Trophoblast cell (in vitro differentiated cells and primary cell): ENCODE measurements at regions not wholly inside any gene's neighbourhood (a gene's known extent, or its start where the extent isn't known, plus 50 kb on each side); places are given as distances from the start of the nearest gene placed in this dataset.
A peak's percentile ranks its signal among the peaks of the same experiment; 100 is the strongest.

Experiments used
- DNase-seq, 2 donors: peaks; one replicate each; pipeline ENCODE4 v3.0.0-alpha.2; 2016
- H2AFZ ChIP-seq: 2 replicates; pipeline ENCODE4 v1.6.1; 2013; ENCODE audit warnings: low read length, moderate library complexity, mild to moderate bottlenecking; ENCODE audit not compliant: insufficient read depth, poor library complexity
- H2AK5ac ChIP-seq: 2 replicates; pipeline ENCODE4 v1.6.1; 2013; ENCODE audit warnings: mild to moderate bottlenecking, low read length
- H2BK120ac ChIP-seq: 2 replicates; pipeline ENCODE4 v1.6.1; 2013; ENCODE audit warnings: low read length, mild to moderate bottlenecking, moderate library complexity; ENCODE audit not compliant: insufficient read depth, poor library complexity
- H2BK12ac ChIP-seq: 2 replicates; pipeline ENCODE4 v1.6.1; 2013; ENCODE audit warnings: mild to moderate bottlenecking, low read length, moderate library complexity
- H2BK5ac ChIP-seq: 2 replicates; pipeline ENCODE4 v1.6.1; 2013; ENCODE audit warnings: low read length, low read depth, moderate library complexity, mild to moderate bottlenecking; ENCODE audit not compliant: poor library complexity
- H3K14ac ChIP-seq: 2 replicates; pipeline ENCODE4 v1.6.1; 2013; ENCODE audit warnings: mild to moderate bottlenecking, low read length
- H3K18ac ChIP-seq: 2 replicates; pipeline ENCODE4 v1.6.1; 2013; ENCODE audit warnings: mild to moderate bottlenecking, low read length
- H3K23ac ChIP-seq: 2 replicates; pipeline ENCODE4 v1.6.1; 2013; ENCODE audit warnings: low read length
- H3K27ac ChIP-seq: 2 replicates; pipeline ENCODE4 v1.5.1; 2013; ENCODE audit warnings: low read depth, mild to moderate bottlenecking, inconsistent platforms, low read length, moderate library complexity
- H3K27me3 ChIP-seq: 2 replicates; pipeline ENCODE4 v1.6.1; 2013; ENCODE audit warnings: inconsistent platforms, mild to moderate bottlenecking, low read length, moderate library complexity; ENCODE audit not compliant: insufficient read depth
- H3K36me3 ChIP-seq, 2 experiments: 1 replicate in 1 of 2; 2 replicates in 1 of 2; pipeline ENCODE4 v1.6.1; 2013; ENCODE audit warnings: low read length in 2 of 2, mild to moderate bottlenecking in 2 of 2, moderate library complexity in 1 of 2; ENCODE audit not compliant: insufficient read depth in 2 of 2, control insufficient read depth in 1 of 2
- H3K4ac ChIP-seq: 2 replicates; pipeline ENCODE4 v1.6.1; 2013; ENCODE audit warnings: low read depth, mild to moderate bottlenecking, low read length, moderate library complexity
- H3K4me1 ChIP-seq, 2 experiments: 1 replicate in 1 of 2; 2 replicates in 1 of 2; pipeline ENCODE4 v1.6.1; 2013; ENCODE audit warnings: low read length in 2 of 2, mild to moderate bottlenecking in 2 of 2, moderate library complexity in 1 of 2; ENCODE audit not compliant: insufficient read depth in 2 of 2, control insufficient read depth in 1 of 2
- H3K4me2 ChIP-seq: 2 replicates; pipeline ENCODE4 v1.6.1; 2013; ENCODE audit warnings: inconsistent platforms, mild to moderate bottlenecking, low read length, moderate library complexity
- H3K4me3 ChIP-seq: 2 replicates; pipeline ENCODE4 v1.5.1; 2013; ENCODE audit warnings: mild to moderate bottlenecking, low read depth, low read length, inconsistent platforms
- H3K79me1 ChIP-seq: one replicate; pipeline ENCODE4 v1.6.1; 2013; ENCODE audit warnings: low read length
- H3K79me2 ChIP-seq: 2 replicates; pipeline ENCODE4 v1.6.1; 2013; ENCODE audit warnings: low read length, mild to moderate bottlenecking; ENCODE audit not compliant: control insufficient read depth, insufficient read depth, poor library complexity
- H3K9ac ChIP-seq: 2 replicates; pipeline ENCODE4 v1.6.1; 2013; ENCODE audit warnings: mild to moderate bottlenecking, low read length
- H3K9me3 ChIP-seq: 2 replicates; pipeline ENCODE4 v1.6.1; 2013; ENCODE audit warnings: low read depth, mild to moderate bottlenecking, control low read depth, inconsistent platforms, low read length; ENCODE audit not compliant: insufficient read depth
- H4K12ac ChIP-seq: 2 replicates; pipeline ENCODE4 v1.6.1; 2013; ENCODE audit warnings: low read depth, mild to moderate bottlenecking, low read length, moderate library complexity
- H4K8ac ChIP-seq: 2 replicates; pipeline ENCODE4 v1.6.1; 2013; ENCODE audit warnings: low read depth, mild to moderate bottlenecking, low read length, moderate library complexity
- H4K91ac ChIP-seq: one replicate; pipeline ENCODE4 v1.6.1; 2013; ENCODE audit warnings: low read depth, mild to moderate bottlenecking, low read length, moderate library complexity
- WGBS: extraction: QIAGEN DNeasy Blood & Tissue Kit; methylation state at CpG from one replicate; pipeline ENCODE4 v1.1.7; 2013; ENCODE audit warnings: missing lambda C conversion rate; ENCODE audit not compliant: insufficient read length, insufficient coverage; ENCODE audit errors: extremely low coverage; 5-methylcytosine and 5-hydroxymethylcytosine counted together

GRCh38 chr4:11514779-11515419, 86.2 kb upstream of the HS3ST1 start:
- H3K27me3 ChIP-seq: no peaks in the 10 kb centered on the region
- no peak overlapping the region for H4K8ac ChIP-seq
- no peak overlapping the region for H3K18ac ChIP-seq
- H3K9ac ChIP-seq: no peak overlapping the region
- no peaks in the 10 kb centered on the region for H3K9me3 ChIP-seq
- H3K79me2 ChIP-seq: no peaks in the 10 kb centered on the region
- no peak overlapping the region for H2BK120ac ChIP-seq
- WGBS: no CpG with 5 or more reads among the region's 11 CpGs
- peaks cover 3% of the 10 kb centered on the region for H3K79me1 ChIP-seq
- no peak for DNase-seq
- H3K4me3 ChIP-seq: no peak overlapping the region
- H3K23ac ChIP-seq: no peak overlapping the region
- no peak overlapping the region for H2BK5ac ChIP-seq
- H2BK12ac ChIP-seq: no peak overlapping the region
- H4K91ac ChIP-seq: no peak overlapping the region
- no peaks in the 10 kb centered on the region for H3K36me3 ChIP-seq
- no peak overlapping the region for H3K4me2 ChIP-seq
- no peak overlapping the region for H3K27ac ChIP-seq
- H3K4ac ChIP-seq: no peak overlapping the region
- no peak overlapping the region for H2AFZ ChIP-seq
- H3K14ac ChIP-seq: no peak overlapping the region
- H4K12ac ChIP-seq: no peak overlapping the region
- H3K4me1 ChIP-seq: peaks cover 3 to 5% of the 10 kb centered on the region in 2 experiments
- no peak overlapping the region for H2AK5ac ChIP-seq

- Histone ChIP-seq H4K8ac (no peak overlapping the region), H2AK5ac (no peak overlapping the region), H3K4me1 (peaks cover 3 to 5% of the 10 kb centered on the region in 2 experiments), H3K27ac (no peak overlapping the region), H3K18ac (no peak overlapping the region), H2BK120ac (no peak overlapping the region), H2BK12ac (no peak overlapping the region), H3K79me1 (peaks cover 3% of the 10 kb centered on the region), H4K12ac (no peak overlapping the region), H4K91ac (no peak overlapping the region), H3K9me3 (no peaks in the 10 kb centered on the region), H3K14ac (no peak overlapping the region), H3K23ac (no peak overlapping the region), H2BK5ac (no peak overlapping the region), H3K4me2 (no peak overlapping the region), H3K36me3 (no peaks in the 10 kb centered on the region), H3K4me3 (no peak overlapping the region), H3K4ac (no peak overlapping the region), H2AFZ (no peak overlapping the region), H3K79me2 (no peaks in the 10 kb centered on the region), H3K9ac (no peak overlapping the region), H3K27me3 (no peaks in the 10 kb centered on the region)
- no peak for DNase-seq
- no CpG with 5 or more reads among the region's 3 CpGs for WGBS
Measured at GRCh38 chr4:11514003-11514402, 85.3 kb upstream of the HS3ST1 start.

- Histone ChIP-seq H2AK5ac (no peak overlapping the region), H3K14ac (no peak overlapping the region), H2BK12ac (no peak overlapping the region), H3K79me2 (no peaks in the 10 kb centered on the region), H4K12ac (no peak overlapping the region), H3K9me3 (no peaks in the 10 kb centered on the region), H4K91ac (no peak overlapping the region), H3K23ac (no peak overlapping the region), H3K79me1 (peaks cover 3% of the 10 kb centered on the region), H3K9ac (no peak overlapping the region), H4K8ac (no peak overlapping the region), H3K27me3 (no peaks in the 10 kb centered on the region), H3K18ac (no peak overlapping the region), H3K4me3 (no peak overlapping the region), H3K4me2 (no peak overlapping the region), H2BK5ac (no peak overlapping the region), H3K4ac (no peak overlapping the region), H3K4me1 (peaks cover 3 to 5% of the 10 kb centered on the region in 2 experiments), H3K36me3 (no peaks in the 10 kb centered on the region), H2BK120ac (no peak overlapping the region), H3K27ac (no peak overlapping the region), H2AFZ (no peak overlapping the region)
- WGBS: no CpG with 5 or more reads among the region's 1 CpG
- DNase-seq: peak in 1 of 2 donors; percentile 25
Measured at GRCh38 chr4:11512871-11513270, 84.2 kb upstream of the HS3ST1 start.

GRCh38 chr4:11511321-11511720, 82.6 kb upstream of the HS3ST1 start:
- no CpG with 5 or more reads among the region's 3 CpGs for WGBS
- Histone ChIP-seq H3K4me3 (no peak overlapping the region), H3K4me1 (peaks cover 3 to 5% of the 10 kb centered on the region in 2 experiments), H4K12ac (no peak overlapping the region), H2BK5ac (no peak overlapping the region), H2AK5ac (no peak overlapping the region), H4K91ac (no peak overlapping the region), H2BK12ac (no peak overlapping the region), H3K36me3 (no peaks in the 10 kb centered on the region), H3K23ac (no peak overlapping the region), H3K79me1 (peaks cover 3% of the 10 kb centered on the region), H3K79me2 (no peaks in the 10 kb centered on the region), H3K9me3 (no peaks in the 10 kb centered on the region), H2AFZ (no peak overlapping the region), H3K27me3 (no peaks in the 10 kb centered on the region), H3K18ac (no peak overlapping the region), H3K9ac (no peak overlapping the region), H2BK120ac (no peak overlapping the region), H3K27ac (no peak overlapping the region), H4K8ac (no peak overlapping the region), H3K4ac (no peak overlapping the region), H3K14ac (no peak overlapping the region), H3K4me2 (no peak overlapping the region)
- DNase-seq: no peak
